ENCODE measurements at regions not wholly inside any gene's neighbourhood (a gene's known extent, or its start where the extent isn't known, plus 50 kb on each side); places are given as distances from the start of the nearest gene placed in this dataset.

GRCh38 chr19:7419777-7420439 is 68.9 kb downstream of the PEX11G start:
- TF ChIP-seq CTCF (conservative IDR thresholded peaks at IDR 0.05 in 1 of 2, IDR thresholded peaks at IDR 0.05 in 1 of 2; ENCODE audit: extremely low read depth in 1 of 2, insufficient read depth in 1 of 2, low read depth in 1 of 2, low read length in 2 of 2) = no peak
- no peak for TF ChIP-seq EZH2 (IDR thresholded peaks at IDR 0.05; ENCODE audit: borderline replicate concordance, low read length)

Data from mammary epithelial cell (primary cell).